GM12878 (cell line): ENCODE measurements at regions not wholly inside any gene's neighbourhood (a gene's known extent, or its start where the extent isn't known, plus 50 kb on each side); places are given as distances from the start of the nearest gene placed in this dataset.

ENCODE experiments used
- BHLHE40 ChIP-seq, 2 experiments: fragments of 450-650 bp in 1 of 2; IDR thresholded peaks; 2 replicates each; pipeline ENCODE4 v1.6.1; 2011 to 2017; ENCODE audit warnings: low read depth in 2 of 2, borderline replicate concordance in 1 of 2, improper control_type of control experiment in 1 of 2, low read length in 1 of 2, mild to moderate bottlenecking in 1 of 2
- CBX3 ChIP-seq: fragments of 200-600 bp; sonication (generic); IDR thresholded peaks from 2 replicates; pipeline ENCODE4 v1.6.1; 2016; ENCODE audit warnings: low read depth, borderline replicate concordance
- CTCF ChIP-seq, 3 experiments: IDR thresholded peaks in 2 of 3; conservative IDR thresholded peaks in 1 of 3; 2 replicates each; pipeline ENCODE4 v1.5.1; 2011; ENCODE audit warnings: low read depth in 3 of 3, low read length in 3 of 3, mild to moderate bottlenecking in 3 of 3, control low read depth in 2 of 3, moderate library complexity in 2 of 3, inconsistent platforms in 1 of 3, mixed read lengths in 1 of 3; ENCODE audit not compliant: control insufficient read depth in 2 of 3, insufficient read depth in 1 of 3; ENCODE audit errors: extremely low read depth in 1 of 3
- ESRRA ChIP-seq: IDR thresholded peaks from 2 replicates; pipeline ENCODE4 v1.6.1; 2012; ENCODE audit warnings: mild to moderate bottlenecking, low read length, improper control_type of control experiment
- EZH2 ChIP-seq: IDR thresholded peaks from 2 replicates; pipeline ENCODE4 v1.6.1; 2012; ENCODE audit warnings: low read depth, mild to moderate bottlenecking, control low read depth, inconsistent platforms, low read length, borderline replicate concordance; ENCODE audit not compliant: control insufficient read depth
- KDM1A ChIP-seq: fragments of 200-600 bp; sonication (generic); IDR thresholded peaks from 2 replicates; pipeline ENCODE4 v1.6.1; 2016; ENCODE audit warnings: borderline replicate concordance
- POLR2AphosphoS5 ChIP-seq: IDR thresholded peaks from 2 replicates; pipeline ENCODE4 v1.6.1; 2011; ENCODE audit warnings: mild to moderate bottlenecking, low read length, inconsistent platforms
- USF2 ChIP-seq: IDR thresholded peaks from 2 replicates; pipeline ENCODE4 v1.6.1; 2011; ENCODE audit warnings: low read depth, low read length, improper control_type of control experiment, borderline replicate concordance
- YY1 ChIP-seq: IDR thresholded peaks from 2 replicates; pipeline ENCODE4 v1.6.1; 2011; ENCODE audit warnings: low read depth, mild to moderate bottlenecking, low read length
- TF ChIP-seq, protein P1 (sequence below): fragments of 450-650 bp; IDR thresholded peaks from 2 replicates; pipeline ENCODE4 v1.6.1; 2017; ENCODE audit warnings: mild to moderate bottlenecking

GRCh38 chr12:11510671-11511070 lies 115.3 kb upstream of the PRB2 start:
- TF ChIP-seq CBX3 = no peak
- no peak for TF ChIP-seq USF2
- no peak for TF ChIP-seq POLR2AphosphoS5
- no peak for TF ChIP-seq CTCF (IDR thresholded peaks at IDR 0.05 in 2 of 3, conservative IDR thresholded peaks at IDR 0.05 in 1 of 3; ENCODE audit: control insufficient read depth in 2 of 3, extremely low read depth in 1 of 3, insufficient read depth in 1 of 3, low read depth in 3 of 3, low read length in 3 of 3)
- TF ChIP-seq BHLHE40 (IDR thresholded peaks at IDR 0.05; ENCODE audit: borderline replicate concordance in 1 of 2, low read depth in 2 of 2, low read length in 1 of 2) = no peak
- TF ChIP-seq EZH2 = no peak
- no peak for TF ChIP-seq ESRRA
- TF ChIP-seq, protein P1, sequence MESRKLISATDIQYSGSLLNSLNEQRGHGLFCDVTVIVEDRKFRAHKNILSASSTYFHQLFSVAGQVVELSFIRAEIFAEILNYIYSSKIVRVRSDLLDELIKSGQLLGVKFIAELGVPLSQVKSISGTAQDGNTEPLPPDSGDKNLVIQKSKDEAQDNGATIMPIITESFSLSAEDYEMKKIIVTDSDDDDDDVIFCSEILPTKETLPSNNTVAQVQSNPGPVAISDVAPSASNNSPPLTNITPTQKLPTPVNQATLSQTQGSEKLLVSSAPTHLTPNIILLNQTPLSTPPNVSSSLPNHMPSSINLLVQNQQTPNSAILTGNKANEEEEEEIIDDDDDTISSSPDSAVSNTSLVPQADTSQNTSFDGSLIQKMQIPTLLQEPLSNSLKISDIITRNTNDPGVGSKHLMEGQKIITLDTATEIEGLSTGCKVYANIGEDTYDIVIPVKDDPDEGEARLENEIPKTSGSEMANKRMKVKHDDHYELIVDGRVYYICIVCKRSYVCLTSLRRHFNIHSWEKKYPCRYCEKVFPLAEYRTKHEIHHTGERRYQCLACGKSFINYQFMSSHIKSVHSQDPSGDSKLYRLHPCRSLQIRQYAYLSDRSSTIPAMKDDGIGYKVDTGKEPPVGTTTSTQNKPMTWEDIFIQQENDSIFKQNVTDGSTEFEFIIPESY = no peak
- no peak for TF ChIP-seq KDM1A
- no peak for TF ChIP-seq YY1
